ENCODE measurements at regions not wholly inside any gene's neighbourhood (a gene's known extent, or its start where the extent isn't known, plus 50 kb on each side); places are given as distances from the start of the nearest gene placed in this dataset.

- TF ChIP-seq, protein P1, sequence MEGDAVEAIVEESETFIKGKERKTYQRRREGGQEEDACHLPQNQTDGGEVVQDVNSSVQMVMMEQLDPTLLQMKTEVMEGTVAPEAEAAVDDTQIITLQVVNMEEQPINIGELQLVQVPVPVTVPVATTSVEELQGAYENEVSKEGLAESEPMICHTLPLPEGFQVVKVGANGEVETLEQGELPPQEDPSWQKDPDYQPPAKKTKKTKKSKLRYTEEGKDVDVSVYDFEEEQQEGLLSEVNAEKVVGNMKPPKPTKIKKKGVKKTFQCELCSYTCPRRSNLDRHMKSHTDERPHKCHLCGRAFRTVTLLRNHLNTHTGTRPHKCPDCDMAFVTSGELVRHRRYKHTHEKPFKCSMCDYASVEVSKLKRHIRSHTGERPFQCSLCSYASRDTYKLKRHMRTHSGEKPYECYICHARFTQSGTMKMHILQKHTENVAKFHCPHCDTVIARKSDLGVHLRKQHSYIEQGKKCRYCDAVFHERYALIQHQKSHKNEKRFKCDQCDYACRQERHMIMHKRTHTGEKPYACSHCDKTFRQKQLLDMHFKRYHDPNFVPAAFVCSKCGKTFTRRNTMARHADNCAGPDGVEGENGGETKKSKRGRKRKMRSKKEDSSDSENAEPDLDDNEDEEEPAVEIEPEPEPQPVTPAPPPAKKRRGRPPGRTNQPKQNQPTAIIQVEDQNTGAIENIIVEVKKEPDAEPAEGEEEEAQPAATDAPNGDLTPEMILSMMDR (IDR thresholded peaks at IDR 0.05; ENCODE audit: low read length): no peak
- no peak for TF ChIP-seq EZH2 (IDR thresholded peaks at IDR 0.05; ENCODE audit: borderline replicate concordance, low read length)
Measured at GRCh38 chr15:61480295-61480694, 251.2 kb upstream of the RORA start.
